Stomach (tissue), 4 donors: ENCODE measurements at regions not wholly inside any gene's neighbourhood (a gene's known extent, or its start where the extent isn't known, plus 50 kb on each side); places are given as distances from the start of the nearest gene placed in this dataset.

Experiments
- CTCF ChIP-seq, 7 experiments: fragments of 450-650 bp in 4 of 7; fragments of 200-600 bp in 3 of 7; sonication (generic) in 3 of 7; IDR thresholded peaks; one replicate each; pipeline ENCODE4 v1.5.1; 2016 to 2019; ENCODE audit warnings: antibody characterized with exemption in 7 of 7, control low read depth in 2 of 7, mild to moderate bottlenecking in 1 of 7
- POLR2A ChIP-seq, 4 donors: fragments of 450-650 bp; IDR thresholded peaks; one replicate each; pipeline ENCODE4 v1.6.1; 2016; ENCODE audit warnings: antibody characterized with exemption in 4 of 4, control low read depth in 2 of 4, mild to moderate bottlenecking in 1 of 4, moderate library complexity in 1 of 4
- POLR2AphosphoS5 ChIP-seq, 3 donors: sonication (generic); formaldehyde crosslinking; IDR thresholded peaks; one replicate each; pipeline ENCODE4 v1.6.1; 2016; ENCODE audit warnings: antibody characterized with exemption in 3 of 3

GRCh38 chr6:113137426-113137825 is 719.7 kb upstream of the MARCKS start:
- TF ChIP-seq CTCF (IDR thresholded peaks at IDR 0.05) (no peak), POLR2AphosphoS5 (IDR thresholded peaks at IDR 0.05) (no peak), POLR2A (IDR thresholded peaks at IDR 0.05) (no peak)
